ENCODE measurements at regions not wholly inside any gene's neighbourhood (a gene's known extent, or its start where the extent isn't known, plus 50 kb on each side); places are given as distances from the start of the nearest gene placed in this dataset.

- TF ChIP-seq CTCF (conservative IDR thresholded peaks at IDR 0.05; ENCODE audit: low read depth, low read length) (no peak), EZH2 (IDR thresholded peaks at IDR 0.05; ENCODE audit: borderline replicate concordance, low read depth, low read length, poor library complexity, severe bottlenecking) (no peak)
These were observed 353.0 kb downstream of the BTG1 start for GRCh38 chr12:91792597-91792996.

Data from A673 (cell line).